Stomach (tissue), 4 donors: ENCODE measurements at regions not wholly inside any gene's neighbourhood (a gene's known extent, or its start where the extent isn't known, plus 50 kb on each side); places are given as distances from the start of the nearest gene placed in this dataset.

ENCODE experiments used
- CTCF ChIP-seq, 7 experiments: fragments of 450-650 bp in 4 of 7; fragments of 200-600 bp in 3 of 7; sonication (generic) in 3 of 7; IDR thresholded peaks; one replicate each; pipeline ENCODE4 v1.5.1; 2016 to 2019; ENCODE audit warnings: antibody characterized with exemption in 7 of 7, control low read depth in 2 of 7, mild to moderate bottlenecking in 1 of 7
- POLR2AphosphoS5 ChIP-seq, 3 donors: sonication (generic); formaldehyde crosslinking; IDR thresholded peaks; one replicate each; pipeline ENCODE4 v1.6.1; 2016; ENCODE audit warnings: antibody characterized with exemption in 3 of 3

GRCh38 chr2:18005411-18005810 is 126.9 kb downstream of the KCNS3 start:
- no peak for TF ChIP-seq CTCF (IDR thresholded peaks at IDR 0.05)
- TF ChIP-seq POLR2AphosphoS5 (IDR thresholded peaks at IDR 0.05), result no peak
